A549 (cell line): ENCODE measurements at regions not wholly inside any gene's neighbourhood (a gene's known extent, or its start where the extent isn't known, plus 50 kb on each side); places are given as distances from the start of the nearest gene placed in this dataset.
"Not testable (repeated sequence)": the region's sequence is repeated elsewhere in the genome, so short reads cannot be mapped to it uniquely, and the experiment has no call there.

Experiments used
- ATAC-seq, 2 experiments: fragments of 200-7000 bp in 1 of 2; fragments of >200 bp in 1 of 2; cut with Nextera tagmentation in 1 of 2; cut with Tn5 transposase in 1 of 2; 3 replicates each; pipeline versions ENCODE4 v1.8.0 to v1.9.1; 2018 to 2020; ENCODE audit warnings: mild to moderate bottlenecking in 1 of 2, moderate library complexity in 1 of 2
- CTCF ChIA-PET: fragments of 300-600 bp; sonication (Branson Sonifier 250); formaldehyde crosslinking; extraction: SDS; loops from one replicate; lab custom pipeline; 2021; ENCODE audit warnings: antibody characterized with exemption, inconsistent platforms; lab: Yijun Ruan, JAX
- POLR2A ChIA-PET: fragments of 350-600 bp; formaldehyde crosslinking; extraction: SDS; loops from one replicate; lab custom pipeline; 2021; ENCODE audit warnings: antibody characterized with exemption, inconsistent platforms; lab: Yijun Ruan, JAX
- DNase-seq, 2 experiments: peaks; one replicate each; pipeline versions ENCODE4 v3.0.0 to v3.0.0-alpha.2; 2011 to 2016; ENCODE audit warnings: low read depth in 1 of 2, low spot score in 1 of 2
- FAIRE-seq: peaks from 2 replicates; lab custom pipeline; 2011; peaks lifted over from hg19 to GRCh38; lab: Jason Lieb, UNC
- H3K27ac ChIP-seq, 2 experiments: fragments of >200 bp; sonication (Bioruptor Twin); formaldehyde crosslinking; 3 replicates each; pipeline ENCODE4 v1.5.1; 2016 to 2017
- H3K4me1 ChIP-seq: fragments of >200 bp; sonication (Bioruptor Twin); formaldehyde crosslinking; 3 replicates; pipeline ENCODE4 v1.6.1; 2016
- H3K4me2 ChIP-seq: fragments of >200 bp; sonication (Bioruptor Twin); formaldehyde crosslinking; 3 replicates; pipeline ENCODE4 v1.6.1; 2016
- H3K4me3 ChIP-seq: fragments of >200 bp; sonication (Bioruptor Twin); formaldehyde crosslinking; 3 replicates; pipeline ENCODE4 v1.5.1; 2016
- H3K9me3 ChIP-seq: fragments of >200 bp; sonication (Bioruptor Twin); formaldehyde crosslinking; 3 replicates; pipeline ENCODE4 v1.6.1; 2016
- ATOH8 ChIP-seq: fragments of 250-450 bp; sonication (Bioruptor Pico); IDR thresholded peaks from 2 replicates; pipeline ENCODE4 v1.5.0; 2020; ENCODE audit warnings: low read depth, mild to moderate bottlenecking, moderate library complexity
- BCL3 ChIP-seq: fragments of >200 bp; sonication (Bioruptor Twin); formaldehyde crosslinking; IDR thresholded peaks from 3 replicates; pipeline ENCODE4 v1.6.1; 2016
- BHLHE40 ChIP-seq: IDR thresholded peaks from 2 replicates; pipeline ENCODE4 v1.6.1; 2012; ENCODE audit warnings: low read depth, low read length, inconsistent platforms
- CHD2 ChIP-seq: fragments of 150-350 bp; IDR thresholded peaks from 2 replicates; pipeline ENCODE4 v1.6.1; 2014; ENCODE audit warnings: low read length; ENCODE audit not compliant: partially characterized antibody
- CHD4 ChIP-seq: fragments of 200-600 bp; sonication (generic); IDR thresholded peaks from 2 replicates; pipeline ENCODE4 v1.6.1; 2016; ENCODE audit warnings: antibody characterized with exemption, mild to moderate bottlenecking, borderline replicate concordance
- EHF ChIP-seq: fragments of 250-450 bp; sonication (Bioruptor Pico); IDR thresholded peaks from 2 replicates; pipeline ENCODE4 v1.5.0; 2020; ENCODE audit warnings: mild to moderate bottlenecking
- ELK1 ChIP-seq: fragments of 150-350 bp; IDR thresholded peaks from 2 replicates; pipeline ENCODE4 v1.6.1; 2014; ENCODE audit warnings: low read depth, mild to moderate bottlenecking, low read length
- EP300 ChIP-seq, 2 experiments: fragments of >200 bp; sonication (Bioruptor Twin); formaldehyde crosslinking; IDR thresholded peaks; 2 replicates in 1 of 2; 3 replicates in 1 of 2; pipeline ENCODE4 v1.6.1; 2016 to 2017
- HDAC2 ChIP-seq: fragments of 200-600 bp; sonication (generic); IDR thresholded peaks from 2 replicates; pipeline ENCODE4 v1.6.1; 2016
- HEYL ChIP-seq: fragments of 250-450 bp; sonication (Bioruptor Pico); IDR thresholded peaks from 2 replicates; pipeline ENCODE4 v1.8.0; 2021; ENCODE audit warnings: mild to moderate bottlenecking, moderate library complexity
- JUN ChIP-seq, 2 experiments: fragments of >200 bp; sonication (Bioruptor Twin); formaldehyde crosslinking; IDR thresholded peaks; 2 replicates in 1 of 2; 3 replicates in 1 of 2; pipeline ENCODE4 v1.6.1; 2016 to 2017
- KDM5A ChIP-seq: fragments of 200-600 bp; sonication (generic); IDR thresholded peaks from 2 replicates; pipeline ENCODE4 v1.6.1; 2016; ENCODE audit warnings: antibody characterized with exemption, mild to moderate bottlenecking
- PHF8 ChIP-seq: fragments of 200-600 bp; sonication (generic); IDR thresholded peaks from 2 replicates; pipeline ENCODE4 v1.6.1; 2016; ENCODE audit warnings: low read depth, mild to moderate bottlenecking, antibody characterized with exemption, moderate library complexity, borderline replicate concordance
- POLR2AphosphoS2 ChIP-seq: conservative IDR thresholded peaks from 2 replicates; pipeline ENCODE4 v1.6.1; 2012; ENCODE audit warnings: low read length, improper control_type of control experiment, inconsistent platforms
- SMC3 ChIP-seq: fragments of >200 bp; sonication (Bioruptor Twin); formaldehyde crosslinking; IDR thresholded peaks from 3 replicates; pipeline ENCODE4 v1.6.1; 2018; ENCODE audit warnings: inconsistent platforms
- ZC3H11A ChIP-seq: fragments of 450-650 bp; IDR thresholded peaks from 2 replicates; pipeline ENCODE4 v1.6.1; 2014; ENCODE audit warnings: antibody characterized with exemption, mild to moderate bottlenecking
- ZFP36 ChIP-seq: fragments of 450-650 bp; IDR thresholded peaks from 2 replicates; pipeline ENCODE4 v1.6.1; 2014; ENCODE audit warnings: borderline replicate concordance; ENCODE audit not compliant: partially characterized antibody
- ZNF302 ChIP-seq: fragments of 250-450 bp; sonication (Bioruptor Pico); IDR thresholded peaks from 2 replicates; pipeline ENCODE4 v1.9.0; 2021; ENCODE audit warnings: inconsistent platforms, mild to moderate bottlenecking, moderate library complexity
- WGBS: methylation state at CpG from one replicate; pipeline ENCODE4 v1.1.6; 2017; ENCODE audit errors: missing lambda C conversion rate; 5-methylcytosine and 5-hydroxymethylcytosine counted together
- TF ChIP-seq, protein P1 (sequence below): IDR thresholded peaks from 2 replicates; pipeline ENCODE4 v1.6.1; 2012

DNA sequence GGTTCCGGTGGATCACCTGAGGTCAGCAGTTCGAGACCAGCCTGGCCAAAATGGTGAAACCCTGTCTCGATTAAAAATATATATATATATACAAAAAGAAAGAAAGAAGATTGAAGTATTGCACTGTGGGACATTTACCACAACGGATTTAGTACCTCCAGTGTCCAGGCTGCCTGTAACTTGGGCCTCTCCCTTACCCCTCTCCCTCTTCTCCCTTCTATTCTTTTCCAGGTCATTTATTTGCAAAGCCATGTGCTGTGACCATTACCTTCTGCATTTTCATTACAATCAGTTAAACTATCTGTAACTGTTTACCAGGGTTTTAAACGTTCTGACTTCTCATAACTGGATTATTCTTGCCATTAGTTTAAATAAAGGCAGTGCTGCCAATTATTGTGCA lies 400.9 kb upstream of the ZNF804A start:
- Histone ChIP-seq H3K27ac (no peak overlapping the region), H3K4me2 (no peak overlapping the region), H3K4me1 (no peaks in the 10 kb centered on the region), H3K4me3 (no peak overlapping the region), H3K9me3 (no peaks in the 10 kb centered on the region)
- CTCF ChIA-PET, result no interaction called here
- 34% methylated on average over 5 of the region's 5 CpGs for WGBS
- POLR2A ChIA-PET, result no interaction called here
- FAIRE-seq (no peak), DNase-seq (no peak), ATAC-seq (no peak)
- TF ChIP-seq, protein P1, sequence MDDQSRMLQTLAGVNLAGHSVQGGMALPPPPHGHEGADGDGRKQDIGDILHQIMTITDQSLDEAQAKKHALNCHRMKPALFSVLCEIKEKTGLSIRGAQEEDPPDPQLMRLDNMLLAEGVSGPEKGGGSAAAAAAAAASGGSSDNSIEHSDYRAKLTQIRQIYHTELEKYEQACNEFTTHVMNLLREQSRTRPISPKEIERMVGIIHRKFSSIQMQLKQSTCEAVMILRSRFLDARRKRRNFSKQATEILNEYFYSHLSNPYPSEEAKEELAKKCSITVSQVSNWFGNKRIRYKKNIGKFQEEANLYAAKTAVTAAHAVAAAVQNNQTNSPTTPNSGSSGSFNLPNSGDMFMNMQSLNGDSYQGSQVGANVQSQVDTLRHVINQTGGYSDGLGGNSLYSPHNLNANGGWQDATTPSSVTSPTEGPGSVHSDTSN, result no peak
- TF ChIP-seq CHD4 (no peak), CHD2 (no peak), ZNF302 (no peak), PHF8 (no peak), KDM5A (no peak), BCL3 (no peak), HEYL (CRISPR knock-in tag) (no peak), HDAC2 (no peak), ATOH8 (no peak), POLR2AphosphoS2 (no peak), BHLHE40 (no peak), JUN (IDR thresholded peaks at IDR 0.05) (no peak), EP300 (IDR thresholded peaks at IDR 0.05) (no peak), ZFP36 (no peak)

- H3K4me2 ChIP-seq, POLR2A ChIA-PET, DNase-seq, FAIRE-seq, ATAC-seq, H3K4me1 ChIP-seq, H3K4me3 ChIP-seq, H3K27ac ChIP-seq, H3K9me3 ChIP-seq, CTCF ChIA-PET: not testable (repeated sequence)
- 67% methylated on average over 5 of the region's 5 CpGs for WGBS
Observed at GRCh38 chr2:184198791-184199190, 399.5 kb upstream of the ZNF804A start.

- Histone ChIP-seq H3K4me3 (no peak overlapping the region), H3K27ac (no peak overlapping the region), H3K4me2 (no peak overlapping the region), H3K4me1 (no peaks in the 10 kb centered on the region), H3K9me3 (no peaks in the 10 kb centered on the region)
- TF ChIP-seq SMC3, result no peak
- TF ChIP-seq EHF, result no peak
- ChIA-PET POLR2A (no interaction called here), CTCF (no interaction called here)
- FAIRE-seq (no peak), DNase-seq (no peak), ATAC-seq (no peak)
- 61% methylated on average over 4 of the region's 4 CpGs for WGBS
Observed at GRCh38 chr2:184199274-184199673, 399.1 kb upstream of the ZNF804A start.

GRCh38 chr2:184201246-184201645 lies 397.1 kb upstream of the ZNF804A start:
- no peak for TF ChIP-seq ZC3H11A
- TF ChIP-seq ELK1, result no peak
- DNase-seq (no peak), FAIRE-seq (no peak), ATAC-seq (no peak)
- WGBS, result 75% methylated on average over 2 of the region's 2 CpGs
- H3K4me2 ChIP-seq, result no peak overlapping the region
- ChIA-PET POLR2A (no interaction called here), CTCF (no interaction called here)
- H3K9me3 ChIP-seq, result no peaks in the 10 kb centered on the region
- no peak overlapping the region for H3K27ac ChIP-seq
- no peaks in the 10 kb centered on the region for H3K4me1 ChIP-seq
- no peak overlapping the region for H3K4me3 ChIP-seq
